HepG2 (cell line): ENCODE measurements at regions not wholly inside any gene's neighbourhood (a gene's known extent, or its start where the extent isn't known, plus 50 kb on each side); places are given as distances from the start of the nearest gene placed in this dataset.

ENCODE experiments used
- ATAC-seq: fragments of 200-7000 bp; cut with Tn5 transposase; 3 replicates; pipeline ENCODE4 v1.9.1; 2020; ENCODE audit warnings: mild to moderate bottlenecking, moderate library complexity
- BruUV-seq: library from RNA; stranded (reverse); fragments of 400-500 nt; replicated peaks from 2 replicates; lab custom pipeline; 2021; lab: Mats Ljungman, UMichigan
- CTCF ChIA-PET: fragments of 300-600 bp; formaldehyde crosslinking; extraction: SDS; loops from one replicate; lab custom pipeline; 2021; ENCODE audit warnings: low total read pairs, inconsistent platforms, low intra/inter-chr PET ratio; lab: Yijun Ruan, JAX
- POLR2A ChIA-PET: fragments of 350-600 bp; sonication (Branson Sonifier 250); formaldehyde crosslinking; loops from one replicate; lab custom pipeline; 2020; ENCODE audit warnings: antibody characterized with exemption, inconsistent platforms; lab: Yijun Ruan, JAX
- DNase-seq: peaks from one replicate; pipeline ENCODE4 v3.0.0-alpha.2; 2015; ENCODE audit warnings: low spot score
- FAIRE-seq: peaks from 3 replicates; lab custom pipeline; 2011; peaks lifted over from hg19 to GRCh38; lab: Jason Lieb, UNC
- H2AFZ ChIP-seq: one replicate; pipeline ENCODE4 v1.6.1; 2011; ENCODE audit warnings: low read length, inconsistent platforms
- H3K27ac ChIP-seq: fragments of 300-600 bp; 3 replicates; pipeline ENCODE4 v1.8.0; 2011; ENCODE audit warnings: mixed run types, mild to moderate bottlenecking, mixed read lengths, low read length, inconsistent platforms; ENCODE audit not compliant: insufficient read depth; ENCODE audit errors: extremely low read length
- H3K27me3 ChIP-seq, 2 experiments: fragments of 200-600 bp in 1 of 2; 2 replicates in 1 of 2; 3 replicates in 1 of 2; pipeline versions ENCODE4 v1.6.0 to v1.8.0; 2011; ENCODE audit warnings: low read length in 2 of 2, mild to moderate bottlenecking in 2 of 2, moderate library complexity in 2 of 2, inconsistent platforms in 1 of 2; ENCODE audit not compliant: insufficient read depth in 2 of 2, control insufficient read depth in 1 of 2
- H3K36me3 ChIP-seq, 2 experiments: fragments of 200-600 bp in 1 of 2; replicated peaks in 1 of 2; 2 replicates in 1 of 2; 3 replicates in 1 of 2; pipeline versions ENCODE4 v1.5.1 to v1.8.0; 2011; ENCODE audit warnings: low read length in 2 of 2, inconsistent platforms in 1 of 2; ENCODE audit not compliant: insufficient read depth in 2 of 2, control insufficient read depth in 1 of 2
- H3K4me1 ChIP-seq: 2 replicates; pipeline ENCODE4 v1.5.1; 2012; ENCODE audit warnings: low read length, inconsistent platforms; ENCODE audit not compliant: insufficient read depth
- H3K4me2 ChIP-seq: 2 replicates; pipeline ENCODE4 v1.6.0; 2011; ENCODE audit warnings: low read depth, low read length, inconsistent platforms
- H3K4me3 ChIP-seq, 3 experiments: fragments of 200-600 bp in 1 of 3; sonication (generic), shearing (Covaris generic) in 1 of 3; replicated peaks in 1 of 3; 2 replicates each; pipeline ENCODE4 v1.5.1; 2011 to 2016; ENCODE audit warnings: low read length in 3 of 3, inconsistent platforms in 2 of 3, low read depth in 2 of 3, mild to moderate bottlenecking in 2 of 3, control low read depth in 1 of 3, mixed read lengths in 1 of 3; ENCODE audit not compliant: insufficient read depth in 1 of 3
- H3K79me2 ChIP-seq: one replicate; pipeline ENCODE4 v1.6.1; 2011; ENCODE audit warnings: low read length, inconsistent platforms; ENCODE audit not compliant: insufficient read depth
- H3K9ac ChIP-seq: 2 replicates; pipeline ENCODE4 v1.6.0; 2011; ENCODE audit warnings: mild to moderate bottlenecking, low read depth, low read length, inconsistent platforms; ENCODE audit not compliant: insufficient read depth
- H3K9me3 ChIP-seq: 2 replicates; pipeline ENCODE4 v1.5.1; 2012; ENCODE audit warnings: mild to moderate bottlenecking, low read length
- H4K20me1 ChIP-seq: 2 replicates; pipeline ENCODE4 v1.6.0; 2011; ENCODE audit warnings: inconsistent platforms, mild to moderate bottlenecking, low read length, moderate library complexity; ENCODE audit not compliant: insufficient read depth
- HES4 ChIP-seq: sonication (generic); formaldehyde crosslinking; IDR thresholded peaks from 2 replicates; pipeline ENCODE4 v1.9.0; 2021; ENCODE audit warnings: mild to moderate bottlenecking, missing genetic modification reagents, borderline replicate concordance
- HMG20B ChIP-seq: conservative IDR thresholded peaks from 2 replicates; pipeline ENCODE4 v1.6.1; 2016; ENCODE audit warnings: missing genetic modification reagents, missing compliant biosample characterization
- HNRNPLL ChIP-seq: fragments of 200-400 bp; formaldehyde crosslinking; IDR thresholded peaks from 2 replicates; pipeline ENCODE4 v1.6.1; 2017; ENCODE audit warnings: mild to moderate bottlenecking, low read depth, low read length; ENCODE audit not compliant: poor library complexity, severe bottlenecking
- RBM22 ChIP-seq: fragments of 200-400 bp; formaldehyde crosslinking; optimal IDR thresholded peaks from 2 replicates; pipeline ENCODE3; 2017; ENCODE audit warnings: mild to moderate bottlenecking, low read length, moderate library complexity
- SAFB2 ChIP-seq: sonication (generic); formaldehyde crosslinking; IDR thresholded peaks from 2 replicates; pipeline ENCODE4 v1.5.1; 2020; ENCODE audit warnings: missing genetic modification reagents, low read depth, mild to moderate bottlenecking, borderline replicate concordance
- SALL1 ChIP-seq: sonication (generic); formaldehyde crosslinking; IDR thresholded peaks from 2 replicates; pipeline ENCODE4 v1.8.0; 2022; ENCODE audit warnings: mild to moderate bottlenecking, missing genetic modification reagents
- SMC3 ChIP-seq: IDR thresholded peaks from 2 replicates; pipeline ENCODE4 v1.6.1; 2011; ENCODE audit warnings: low read length, improper control_type of control experiment
- SPEN ChIP-seq: sonication (generic); formaldehyde crosslinking; IDR thresholded peaks from 2 replicates; pipeline ENCODE4 v1.5.1; 2020; ENCODE audit warnings: low read depth, mild to moderate bottlenecking, missing genetic modification reagents
- TAF15 ChIP-seq: fragments of 200-400 bp; formaldehyde crosslinking; IDR thresholded peaks from one replicate; pipeline ENCODE4 v1.6.1; 2018; ENCODE audit warnings: mild to moderate bottlenecking, low read depth, low read length; ENCODE audit not compliant: poor library complexity, severe bottlenecking
- ZNF274 ChIP-seq: sonication (generic); formaldehyde crosslinking; IDR thresholded peaks from 2 replicates; pipeline ENCODE4 v1.5.1; 2020; ENCODE audit warnings: mild to moderate bottlenecking, missing genetic modification reagents
- ZNF329 ChIP-seq: sonication (generic); formaldehyde crosslinking; IDR thresholded peaks from 2 replicates; pipeline ENCODE4 v1.9.0; 2021; ENCODE audit warnings: low read depth, mild to moderate bottlenecking, missing genetic modification reagents
- ZNF616 ChIP-seq: sonication (generic); formaldehyde crosslinking; IDR thresholded peaks from 2 replicates; pipeline ENCODE4 v1.5.0; 2020; ENCODE audit warnings: low read depth, mild to moderate bottlenecking, missing genetic modification reagents
- ZNF713 ChIP-seq: sonication (generic); formaldehyde crosslinking; IDR thresholded peaks from 2 replicates; pipeline ENCODE4 v1.4.0; 2020; ENCODE audit warnings: mild to moderate bottlenecking, missing genetic modification reagents
- ZNF747 ChIP-seq: sonication (generic); formaldehyde crosslinking; IDR thresholded peaks from 2 replicates; pipeline ENCODE4 v1.8.1; 2023; ENCODE audit warnings: missing genetic modification reagents, mild to moderate bottlenecking, borderline replicate concordance
- WGBS: methylation state at CpG from one replicate; pipeline ENCODE4 v1.1.6; 2017; ENCODE audit warnings: low lambda C conversion rate; 5-methylcytosine and 5-hydroxymethylcytosine counted together
- in situ Hi-C: cut with HindIII; loops from 2 replicates; pipeline ENCODE4 v1.10.0; 2017; ENCODE audit warnings: low pct_unique_long_range_greater_than_20kb; ENCODE audit not compliant: extremely low pct_ligation_motif_present
- intact Hi-C: fragments of 100-400 bp; cut with micrococcal nuclease; formaldehyde crosslinking; loops from one replicate; pipeline ENCODE4 v1.10.0; 2022; ENCODE audit not compliant: unreplicated experiment
- TF ChIP-seq, protein P1 (sequence below): IDR thresholded peaks from 2 replicates; pipeline ENCODE4 v1.6.1; 2016; ENCODE audit warnings: low read depth, missing genetic modification reagents, missing compliant biosample characterization
- TF ChIP-seq, protein P2 (sequence below): sonication (generic); formaldehyde crosslinking; IDR thresholded peaks from 2 replicates; pipeline ENCODE4 v1.4.0; 2020; ENCODE audit warnings: missing genetic modification reagents

DNA sequence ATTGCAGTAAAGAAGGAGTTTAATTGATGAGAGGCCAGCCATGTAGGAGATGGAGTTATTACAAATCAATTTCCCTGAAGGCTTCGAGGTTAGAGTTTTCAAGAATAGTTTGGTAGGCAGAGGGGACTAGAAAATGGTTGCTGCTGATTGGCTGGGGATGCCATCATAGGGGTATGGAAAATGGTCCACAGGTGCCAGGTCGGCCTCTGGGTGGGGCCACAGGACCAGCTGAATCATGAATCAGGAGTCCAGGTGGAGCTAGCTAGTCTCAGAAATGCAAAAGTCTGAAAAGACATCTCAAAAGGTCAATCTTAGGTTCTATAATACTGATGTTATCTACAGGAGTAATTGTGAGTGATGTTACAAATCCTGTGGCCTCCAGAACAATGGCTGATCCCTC is 714.0 kb upstream of the GHITM start:
- FAIRE-seq = no peak
- POLR2A ChIA-PET = no interaction called here
- H3K9me3 ChIP-seq = peaks cover 77% of the 10 kb centered on the region
- TF ChIP-seq SMC3 = no peak
- TF ChIP-seq HMG20B (CRISPR knock-in tag) = no peak
- no peak for TF ChIP-seq TAF15
- no peak for TF ChIP-seq HNRNPLL
- no peak for TF ChIP-seq SPEN (CRISPR knock-in tag)
- TF ChIP-seq HES4 (CRISPR knock-in tag) = no peak
- TF ChIP-seq ZNF616 (CRISPR knock-in tag) = no peak
- TF ChIP-seq, protein P1, sequence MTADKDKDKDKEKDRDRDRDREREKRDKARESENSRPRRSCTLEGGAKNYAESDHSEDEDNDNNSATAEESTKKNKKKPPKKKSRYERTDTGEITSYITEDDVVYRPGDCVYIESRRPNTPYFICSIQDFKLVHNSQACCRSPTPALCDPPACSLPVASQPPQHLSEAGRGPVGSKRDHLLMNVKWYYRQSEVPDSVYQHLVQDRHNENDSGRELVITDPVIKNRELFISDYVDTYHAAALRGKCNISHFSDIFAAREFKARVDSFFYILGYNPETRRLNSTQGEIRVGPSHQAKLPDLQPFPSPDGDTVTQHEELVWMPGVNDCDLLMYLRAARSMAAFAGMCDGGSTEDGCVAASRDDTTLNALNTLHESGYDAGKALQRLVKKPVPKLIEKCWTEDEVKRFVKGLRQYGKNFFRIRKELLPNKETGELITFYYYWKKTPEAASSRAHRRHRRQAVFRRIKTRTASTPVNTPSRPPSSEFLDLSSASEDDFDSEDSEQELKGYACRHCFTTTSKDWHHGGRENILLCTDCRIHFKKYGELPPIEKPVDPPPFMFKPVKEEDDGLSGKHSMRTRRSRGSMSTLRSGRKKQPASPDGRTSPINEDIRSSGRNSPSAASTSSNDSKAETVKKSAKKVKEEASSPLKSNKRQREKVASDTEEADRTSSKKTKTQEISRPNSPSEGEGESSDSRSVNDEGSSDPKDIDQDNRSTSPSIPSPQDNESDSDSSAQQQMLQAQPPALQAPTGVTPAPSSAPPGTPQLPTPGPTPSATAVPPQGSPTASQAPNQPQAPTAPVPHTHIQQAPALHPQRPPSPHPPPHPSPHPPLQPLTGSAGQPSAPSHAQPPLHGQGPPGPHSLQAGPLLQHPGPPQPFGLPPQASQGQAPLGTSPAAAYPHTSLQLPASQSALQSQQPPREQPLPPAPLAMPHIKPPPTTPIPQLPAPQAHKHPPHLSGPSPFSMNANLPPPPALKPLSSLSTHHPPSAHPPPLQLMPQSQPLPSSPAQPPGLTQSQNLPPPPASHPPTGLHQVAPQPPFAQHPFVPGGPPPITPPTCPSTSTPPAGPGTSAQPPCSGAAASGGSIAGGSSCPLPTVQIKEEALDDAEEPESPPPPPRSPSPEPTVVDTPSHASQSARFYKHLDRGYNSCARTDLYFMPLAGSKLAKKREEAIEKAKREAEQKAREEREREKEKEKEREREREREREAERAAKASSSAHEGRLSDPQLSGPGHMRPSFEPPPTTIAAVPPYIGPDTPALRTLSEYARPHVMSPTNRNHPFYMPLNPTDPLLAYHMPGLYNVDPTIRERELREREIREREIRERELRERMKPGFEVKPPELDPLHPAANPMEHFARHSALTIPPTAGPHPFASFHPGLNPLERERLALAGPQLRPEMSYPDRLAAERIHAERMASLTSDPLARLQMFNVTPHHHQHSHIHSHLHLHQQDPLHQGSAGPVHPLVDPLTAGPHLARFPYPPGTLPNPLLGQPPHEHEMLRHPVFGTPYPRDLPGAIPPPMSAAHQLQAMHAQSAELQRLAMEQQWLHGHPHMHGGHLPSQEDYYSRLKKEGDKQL (CRISPR knock-in tag) = no peak
- TF ChIP-seq SALL1 (CRISPR knock-in tag) = no peak
- TF ChIP-seq ZNF747 (CRISPR knock-in tag) = no peak
- TF ChIP-seq, protein P2, sequence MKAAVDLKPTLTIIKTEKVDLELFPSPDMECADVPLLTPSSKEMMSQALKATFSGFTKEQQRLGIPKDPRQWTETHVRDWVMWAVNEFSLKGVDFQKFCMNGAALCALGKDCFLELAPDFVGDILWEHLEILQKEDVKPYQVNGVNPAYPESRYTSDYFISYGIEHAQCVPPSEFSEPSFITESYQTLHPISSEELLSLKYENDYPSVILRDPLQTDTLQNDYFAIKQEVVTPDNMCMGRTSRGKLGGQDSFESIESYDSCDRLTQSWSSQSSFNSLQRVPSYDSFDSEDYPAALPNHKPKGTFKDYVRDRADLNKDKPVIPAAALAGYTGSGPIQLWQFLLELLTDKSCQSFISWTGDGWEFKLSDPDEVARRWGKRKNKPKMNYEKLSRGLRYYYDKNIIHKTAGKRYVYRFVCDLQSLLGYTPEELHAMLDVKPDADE (CRISPR knock-in tag) = no peak
- TF ChIP-seq ZNF274 = no peak
- TF ChIP-seq ZNF329 (CRISPR knock-in tag) = no peak
- no peak for TF ChIP-seq SAFB2 (CRISPR knock-in tag)
- TF ChIP-seq RBM22 = no peak
- TF ChIP-seq ZNF713 = no peak
- H3K9ac ChIP-seq = no peak overlapping the region
- DNase-seq = no peak
- no peak overlapping the region for H3K27ac ChIP-seq
- BruUV-seq = no TSS peak
- H3K79me2 ChIP-seq = no peaks in the 10 kb centered on the region
- CTCF ChIA-PET = no interaction called here
- in situ Hi-C loops (no loop called here), intact Hi-C loops (no loop called here)
- ATAC-seq = no peak
- H3K4me1 ChIP-seq = no peaks in the 10 kb centered on the region
- H3K4me3 ChIP-seq = no peak overlapping the region
- 0% methylated on average over 2 of the region's 2 CpGs for WGBS
- no peaks in the 10 kb centered on the region for H3K27me3 ChIP-seq
- H2AFZ ChIP-seq = no peak overlapping the region
- H4K20me1 ChIP-seq = no peaks in the 10 kb centered on the region
- H3K4me2 ChIP-seq = no peak overlapping the region
- H3K36me3 ChIP-seq = no peaks in the 10 kb centered on the region
